ENCODE measurements at regions not wholly inside any gene's neighbourhood (a gene's known extent, or its start where the extent isn't known, plus 50 kb on each side); places are given as distances from the start of the nearest gene placed in this dataset.

- intact Hi-C loops (cut with DNase I; ENCODE audit: low total_unique reads), result no loop called here
- Histone ChIP-seq H3K9me3 (no peaks in the 10 kb centered on the region), H3K27me3 (no peaks in the 10 kb centered on the region), H3K4me3 (no peak overlapping the region), H3K36me3 (no peaks in the 10 kb centered on the region), H3K4me1 (no peaks in the 10 kb centered on the region), H3K27ac (no peak overlapping the region)
- in situ Hi-C loops (cut with MboI; ENCODE audit: low sequenced_read_pairs in 4 of 4), result no loop called here
- TF ChIP-seq POLR2A (IDR thresholded peaks at IDR 0.05) (no peak), CTCF (IDR thresholded peaks at IDR 0.05 in 4 of 5, conservative IDR thresholded peaks at IDR 0.05 in 1 of 5) (no peak)
- DNase-seq (no peak), ATAC-seq (no peak)
Observed at GRCh38 chr13:63948045-63948444, 2532.4 kb upstream of the PCDH20 start.

- in situ Hi-C loops (cut with MboI; ENCODE audit: low sequenced_read_pairs in 4 of 4) (no loop called here), intact Hi-C loops (cut with DNase I; ENCODE audit: low total_unique reads) (no loop called here)
- Histone ChIP-seq H3K4me3 (no peak overlapping the region), H3K36me3 (no peaks in the 10 kb centered on the region), H3K4me1 (no peaks in the 10 kb centered on the region), H3K27me3 (no peaks in the 10 kb centered on the region), H3K9me3 (no peaks in the 10 kb centered on the region), H3K27ac (no peak overlapping the region)
- DNase-seq (no peak), ATAC-seq (no peak)
- TF ChIP-seq POLR2A (IDR thresholded peaks at IDR 0.05) (no peak), CTCF (IDR thresholded peaks at IDR 0.05 in 4 of 5, conservative IDR thresholded peaks at IDR 0.05 in 1 of 5) (no peak)
Observed at GRCh38 chr13:63944911-63945310, 2529.3 kb upstream of the PCDH20 start.

- in situ Hi-C loops (cut with MboI; ENCODE audit: low sequenced_read_pairs in 4 of 4), result no loop called here
- H3K27ac ChIP-seq, result no peak overlapping the region
- H3K27me3 ChIP-seq, result no peaks in the 10 kb centered on the region
- DNase-seq, result no peak
- ATAC-seq, result no peak
- H3K9me3 ChIP-seq, result no peaks in the 10 kb centered on the region
- no peak overlapping the region for H3K4me3 ChIP-seq
- H3K36me3 ChIP-seq, result no peaks in the 10 kb centered on the region
- H3K4me1 ChIP-seq, result no peaks in the 10 kb centered on the region
- intact Hi-C loops (cut with DNase I; ENCODE audit: low total_unique reads), result no loop called here
- no peak for TF ChIP-seq POLR2A (IDR thresholded peaks at IDR 0.05)
- TF ChIP-seq CTCF (IDR thresholded peaks at IDR 0.05 in 4 of 5, conservative IDR thresholded peaks at IDR 0.05 in 1 of 5), result no peak
Observed at GRCh38 chr13:63942372-63942771, 2526.7 kb upstream of the PCDH20 start.

GRCh38 chr13:63938851-63939250, 2523.2 kb upstream of the PCDH20 start:
- Histone ChIP-seq H3K9me3 (no peaks in the 10 kb centered on the region), H3K4me3 (no peak overlapping the region), H3K27ac (no peak overlapping the region), H3K36me3 (no peaks in the 10 kb centered on the region), H3K27me3 (no peaks in the 10 kb centered on the region), H3K4me1 (no peaks in the 10 kb centered on the region)
- TF ChIP-seq CTCF (IDR thresholded peaks at IDR 0.05 in 4 of 5, conservative IDR thresholded peaks at IDR 0.05 in 1 of 5) (no peak), POLR2A (IDR thresholded peaks at IDR 0.05) (no peak)
- in situ Hi-C loops (cut with MboI; ENCODE audit: low sequenced_read_pairs in 4 of 4), result no loop called here
- ATAC-seq, result no peak
- intact Hi-C loops (cut with DNase I; ENCODE audit: low total_unique reads), result no loop called here
- DNase-seq, result no peak

- intact Hi-C loops (cut with DNase I; ENCODE audit: low total_unique reads) (no loop called here), in situ Hi-C loops (cut with MboI; ENCODE audit: low sequenced_read_pairs in 4 of 4) (no loop called here)
- no peak for DNase-seq
- ATAC-seq, result no peak
- Histone ChIP-seq H3K4me1 (no peaks in the 10 kb centered on the region), H3K9me3 (no peaks in the 10 kb centered on the region), H3K27me3 (no peaks in the 10 kb centered on the region), H3K27ac (no peak overlapping the region), H3K36me3 (no peaks in the 10 kb centered on the region), H3K4me3 (no peak overlapping the region)
- TF ChIP-seq POLR2A (IDR thresholded peaks at IDR 0.05) (no peak), CTCF (IDR thresholded peaks at IDR 0.05 in 4 of 5, conservative IDR thresholded peaks at IDR 0.05 in 1 of 5) (no peak)
Observed at GRCh38 chr13:63910511-63910910, 2494.9 kb upstream of the PCDH20 start.

Data from gastrocnemius medialis (tissue), 4 donors.